CD4-positive, alpha-beta T cell treated with Interleukin-12 subunit alpha and Interleukin-12 subunit beta, for 1 hour (primary cell): ENCODE measurements at regions not wholly inside any gene's neighbourhood (a gene's known extent, or its start where the extent isn't known, plus 50 kb on each side); places are given as distances from the start of the nearest gene placed in this dataset.
"Not testable (repeated sequence)": the region's sequence is repeated elsewhere in the genome, so short reads cannot be mapped to it uniquely, and the experiment has no call there.

Experiments
- DNase-seq: peaks from one replicate; pipeline ENCODE4 v3.0.0-alpha.2; 2020

DNA sequence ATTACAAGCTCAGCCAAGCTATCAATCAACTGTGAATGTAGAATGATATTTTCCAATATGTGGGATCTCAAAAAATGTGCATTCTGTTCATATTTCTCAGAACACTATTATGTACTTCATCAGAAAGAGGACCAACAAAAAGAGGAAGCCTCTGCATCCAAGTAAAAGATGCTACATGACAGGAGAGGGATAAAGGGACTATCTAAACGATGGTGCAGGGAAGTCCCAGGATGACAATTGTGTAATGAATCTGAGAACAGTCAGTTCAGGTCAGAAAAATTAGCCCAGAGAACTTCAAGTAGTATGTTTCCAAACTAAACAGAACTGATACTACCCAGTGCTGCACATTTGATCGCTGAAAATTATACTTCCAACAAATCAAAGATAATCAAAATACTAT is 127.0 kb downstream of the ZNF330 start:
- no peak for DNase-seq

- no peak for DNase-seq
Observed at GRCh38 chr4:141348125-141348524, 127.4 kb downstream of the ZNF330 start.

DNA sequence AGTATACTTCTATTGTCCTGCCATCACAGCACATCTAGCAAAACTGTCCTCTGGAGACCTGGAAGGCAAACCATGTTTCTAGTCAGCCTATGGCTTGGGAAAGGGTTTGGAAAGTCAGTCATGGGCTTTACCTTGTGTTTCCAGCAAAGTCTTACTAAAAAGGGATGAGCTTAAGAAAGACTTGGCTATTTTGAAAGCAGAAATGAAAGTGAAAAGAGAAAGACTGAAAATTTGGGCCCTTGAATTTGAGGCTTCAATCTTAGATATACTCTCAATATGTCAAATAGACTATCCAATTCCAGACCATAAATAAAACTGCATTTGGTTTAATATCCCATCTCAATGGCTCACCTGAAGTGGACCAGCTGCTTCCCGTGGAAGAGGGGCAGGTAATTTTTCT is 127.9 kb downstream of the ZNF330 start:
- DNase-seq = no peak

DNA sequence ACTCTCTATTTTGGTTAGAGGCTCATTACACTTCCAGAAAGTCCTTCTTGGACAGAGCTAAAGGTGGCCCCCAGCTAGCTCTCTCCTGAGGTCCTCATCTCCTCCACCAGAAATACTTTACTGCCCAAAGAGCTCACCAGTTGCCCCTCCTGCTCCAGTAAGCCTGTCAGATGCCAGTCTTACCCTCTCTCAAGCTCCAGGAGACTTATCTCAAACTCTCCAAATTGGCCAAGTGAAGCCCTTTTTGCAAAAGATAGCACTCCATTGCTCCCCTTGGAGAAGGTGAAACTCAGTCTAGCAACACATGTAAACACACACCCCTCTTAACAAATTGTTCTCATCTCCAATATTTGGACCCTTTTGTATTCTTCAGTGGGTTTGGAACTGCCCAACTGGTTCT is 128.5 kb downstream of the ZNF330 start:
- DNase-seq = no peak

DNA sequence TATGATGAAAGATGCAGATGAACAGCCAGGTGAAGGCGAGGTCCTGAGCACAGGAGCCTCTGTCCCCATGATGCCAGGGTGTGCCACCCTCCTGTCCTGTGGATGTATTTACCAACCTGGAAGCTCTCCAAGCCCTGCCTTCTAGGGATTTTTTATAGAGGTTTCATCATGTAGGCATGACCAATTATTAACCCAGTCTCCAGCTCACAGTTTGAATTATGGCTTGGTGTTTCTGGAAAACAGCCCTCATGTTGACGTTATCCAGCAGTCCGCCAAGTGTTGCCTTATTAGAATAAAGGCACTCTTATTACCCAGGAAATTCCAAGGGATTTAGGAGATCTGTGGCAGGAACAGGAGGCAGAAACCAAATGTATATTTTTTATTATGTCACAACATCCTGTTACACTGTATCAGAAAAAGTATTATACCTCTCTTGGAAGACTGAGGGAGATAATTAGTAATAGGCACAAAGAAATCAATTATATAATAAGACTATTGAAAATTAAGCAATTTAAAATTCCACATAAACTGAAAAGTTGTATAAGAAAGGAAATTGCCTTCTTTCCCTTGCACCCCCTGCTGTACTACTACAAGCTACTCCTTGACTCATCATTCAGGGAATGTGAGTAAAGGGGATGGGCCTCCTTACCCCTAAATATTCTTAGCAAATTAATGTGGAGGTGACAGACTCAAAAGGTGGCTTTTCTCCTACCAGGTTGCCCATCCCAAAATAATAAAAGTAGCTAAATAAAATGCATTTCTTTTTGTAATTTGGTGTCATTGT is 129.6 kb downstream of the ZNF330 start:
- no peak for DNase-seq

GRCh38 chr4:141352331-141352730 is 131.6 kb downstream of the ZNF330 start:
- no peak for DNase-seq

DNA sequence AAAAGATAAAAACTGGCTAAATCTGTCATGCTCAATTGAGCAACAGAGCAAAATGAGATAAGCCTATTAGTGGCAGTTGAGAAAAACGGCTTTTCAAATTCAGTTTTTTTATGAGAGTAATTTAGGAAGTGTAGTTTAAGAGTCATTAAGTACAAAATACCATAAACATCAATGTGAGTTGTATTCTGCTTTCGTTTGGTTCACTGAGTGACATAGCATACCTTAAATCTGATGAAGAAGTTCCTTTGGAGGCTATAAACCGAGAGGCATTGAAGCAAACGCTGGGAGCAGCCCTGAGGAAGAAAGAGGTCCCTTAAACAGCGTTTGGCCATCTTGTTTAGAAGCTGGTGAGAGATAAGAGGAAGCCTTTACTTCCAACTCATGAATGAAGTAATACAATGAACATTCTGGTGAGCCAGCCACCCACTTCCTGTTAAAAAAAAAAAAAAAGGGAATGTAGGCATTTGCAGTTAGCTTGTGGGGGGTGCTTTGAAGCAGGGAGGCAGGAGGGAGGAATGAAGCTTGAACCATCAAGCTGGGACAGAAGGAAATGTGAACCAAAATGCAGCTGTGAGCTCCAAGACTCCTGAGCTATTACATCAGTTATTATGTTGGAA is 132.3 kb downstream of the ZNF330 start:
- DNase-seq = no peak

GRCh38 chr4:141356321-141356962 is 135.7 kb downstream of the ZNF330 start:
- no peak for DNase-seq

- no peak for DNase-seq
Observed at GRCh38 chr4:141356963-141357335, 136.3 kb downstream of the ZNF330 start.

DNA sequence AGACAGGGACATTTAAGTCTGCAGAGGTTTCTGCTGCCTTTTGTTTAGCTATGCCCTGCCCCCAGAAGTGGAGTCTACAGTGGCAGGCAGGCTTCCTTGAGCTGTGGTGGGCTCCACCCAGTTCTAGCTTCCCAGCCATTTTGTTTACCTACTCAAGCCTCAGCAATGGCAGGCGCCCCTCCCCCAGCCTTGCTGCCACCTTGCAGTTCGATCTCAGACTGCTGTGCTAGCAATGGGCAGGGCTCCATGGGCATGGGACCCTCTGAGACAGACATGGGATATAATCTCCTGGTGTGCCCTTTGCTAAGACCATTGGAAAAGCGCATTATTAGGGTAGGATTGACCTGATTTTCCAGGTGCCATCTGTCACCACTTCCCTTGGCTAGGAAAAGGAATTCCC is 147.5 kb downstream of the ZNF330 start:
- DNase-seq = not testable (repeated sequence)

GRCh38 chr4:141371206-141371605 is 150.5 kb downstream of the ZNF330 start:
- DNase-seq = no peak

GRCh38 chr4:141375855-141376254 is 155.2 kb downstream of the ZNF330 start:
- DNase-seq = no peak

DNA sequence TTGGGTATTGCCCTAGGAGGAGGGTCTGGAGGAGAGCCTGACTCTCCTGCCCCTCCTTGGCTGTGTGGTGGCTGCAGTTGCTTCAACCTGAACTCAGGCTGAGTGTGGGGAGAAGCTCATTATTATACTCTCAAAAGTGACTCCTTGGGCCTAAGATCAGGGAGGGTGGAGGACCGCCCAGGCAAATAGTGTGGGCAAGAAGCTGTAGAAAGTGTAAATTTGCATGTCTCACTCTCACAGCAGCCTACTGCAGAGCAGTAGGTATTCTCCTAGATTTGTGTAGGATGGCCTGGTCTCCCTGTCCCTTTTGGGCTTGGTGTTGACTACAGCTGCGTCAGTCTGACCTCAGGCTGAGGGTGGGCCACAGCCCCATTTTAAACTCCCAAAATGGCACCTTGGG is 156.1 kb downstream of the ZNF330 start:
- no peak for DNase-seq

GRCh38 chr4:141387299-141387698 is 166.6 kb downstream of the ZNF330 start:
- DNase-seq = no peak

- no peak for DNase-seq
Observed at GRCh38 chr4:141388481-141388880, 167.8 kb downstream of the ZNF330 start.

GRCh38 chr4:141389649-141390048 is 169.0 kb downstream of the ZNF330 start:
- no peak for DNase-seq

- DNase-seq = no peak
Observed at GRCh38 chr4:141390571-141390970, 169.9 kb downstream of the ZNF330 start.

- DNase-seq = no peak
Observed at GRCh38 chr4:141391293-141391692, 170.6 kb downstream of the ZNF330 start.

GRCh38 chr4:141391771-141392170 is 171.1 kb downstream of the ZNF330 start:
- no peak for DNase-seq

- no peak for DNase-seq
Observed at GRCh38 chr4:141395246-141395830, 174.6 kb downstream of the ZNF330 start.

- no peak for DNase-seq
Observed at GRCh38 chr4:141395919-141396318, 175.2 kb downstream of the ZNF330 start.

DNA sequence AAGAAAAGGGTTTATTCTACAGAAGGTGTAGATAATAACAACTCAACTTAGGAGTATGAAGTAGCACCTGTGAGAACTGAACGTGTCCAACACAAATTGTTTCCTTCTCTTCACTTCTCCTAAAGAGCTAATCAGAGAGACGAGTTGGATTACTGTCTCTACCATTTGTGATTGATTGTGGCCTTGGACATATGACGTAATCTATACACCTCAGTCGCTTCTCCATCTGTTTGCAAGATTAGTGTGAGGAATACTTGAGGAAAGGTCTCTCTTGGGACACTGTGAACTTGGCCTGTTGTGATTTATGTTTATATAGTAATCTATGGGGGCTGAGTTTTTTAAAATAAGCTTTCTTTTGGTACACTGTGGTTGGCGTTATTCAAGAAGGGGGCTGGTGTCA is 182.0 kb downstream of the ZNF330 start:
- no peak for DNase-seq

GRCh38 chr4:141403782-141404181 is 183.1 kb downstream of the ZNF330 start:
- no peak for DNase-seq

DNA sequence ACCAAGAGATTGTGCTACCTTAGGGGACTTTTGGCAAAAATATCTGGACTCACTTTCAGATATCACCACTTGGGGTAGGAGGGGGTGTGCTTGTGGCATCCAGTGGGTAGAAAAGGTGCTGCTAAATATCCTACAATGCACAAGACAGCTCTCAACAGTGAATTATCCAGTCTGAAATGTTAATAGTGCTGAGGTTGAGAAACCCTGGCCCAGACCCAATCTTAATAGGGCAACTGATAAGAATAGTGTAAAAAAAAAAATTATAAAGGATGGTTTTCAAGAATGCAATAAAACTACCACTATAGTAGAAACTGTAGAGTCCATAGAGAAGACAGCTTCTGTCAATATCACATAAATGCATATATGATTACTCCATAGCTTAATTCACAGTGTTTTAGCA is 185.5 kb downstream of the ZNF330 start:
- no peak for DNase-seq
